Endothelial cell of umbilical vein (primary cell): ENCODE measurements at regions not wholly inside any gene's neighbourhood (a gene's known extent, or its start where the extent isn't known, plus 50 kb on each side); places are given as distances from the start of the nearest gene placed in this dataset.

Source experiments
- BruUV-seq: library from RNA; stranded (reverse); fragments of 400-500 nt; replicated peaks from 2 replicates; lab custom pipeline; 2021; lab: Mats Ljungman, UMichigan
- CTCF ChIA-PET: fragments of 300-600, 350-600 bp; sonication (Branson Sonifier 250); formaldehyde crosslinking; loops from one replicate; lab custom pipeline; 2021; ENCODE audit warnings: antibody characterized with exemption, inconsistent platforms; lab: Charles Lee
- POLR2A ChIA-PET: fragments of 300-600, 350-600 bp; sonication (Branson Sonifier 250); formaldehyde crosslinking; loops from one replicate; lab custom pipeline; 2021; ENCODE audit warnings: antibody characterized with exemption, inconsistent platforms; lab: Charles Lee
- DNase-seq: peaks from one replicate; pipeline ENCODE4 v3.0.0-alpha.2; 2011; ENCODE audit warnings: low read depth, low spot score
- FAIRE-seq: peaks from 2 replicates; lab custom pipeline; 2011; peaks lifted over from hg19 to GRCh38; lab: Jason Lieb, UNC
- H2AFZ ChIP-seq: 2 replicates; pipeline ENCODE4 v1.6.0; 2012; ENCODE audit warnings: low read depth, low read length, control low read depth, inconsistent platforms
- H3K27ac ChIP-seq: 2 replicates; pipeline ENCODE4 v1.5.1; 2011; ENCODE audit warnings: low read depth, mild to moderate bottlenecking, control low read depth, low read length, moderate library complexity; ENCODE audit not compliant: insufficient read depth
- H3K27me3 ChIP-seq, 2 experiments: 2 replicates each; pipeline versions ENCODE4 v1.6.0 to v1.6.1; 2011; ENCODE audit warnings: low read length in 2 of 2, mixed read lengths in 1 of 2; ENCODE audit not compliant: control insufficient read depth in 2 of 2, insufficient read depth in 2 of 2
- H3K36me3 ChIP-seq, 2 experiments: 2 replicates in 1 of 2; 3 replicates in 1 of 2; pipeline ENCODE4 v1.5.1; 2011; ENCODE audit warnings: low read length in 2 of 2, mild to moderate bottlenecking in 1 of 2, moderate library complexity in 1 of 2; ENCODE audit not compliant: control insufficient read depth in 2 of 2, insufficient read depth in 2 of 2; ENCODE audit errors: extremely low read depth in 1 of 2
- H3K4me1 ChIP-seq: 3 replicates; pipeline ENCODE4 v1.5.1; 2011; ENCODE audit warnings: mild to moderate bottlenecking, low read length; ENCODE audit not compliant: control insufficient read depth, insufficient read depth; ENCODE audit errors: extremely low read depth
- H3K4me2 ChIP-seq: 2 replicates; pipeline ENCODE4 v1.6.1; 2011; ENCODE audit warnings: low read length, control low read depth, mixed read lengths; ENCODE audit not compliant: insufficient read depth
- H3K4me3 ChIP-seq, 3 experiments: fragments of 200-600 bp in 1 of 3; sonication (generic), shearing (Covaris generic) in 1 of 3; replicated peaks in 1 of 3; 2 replicates each; pipeline ENCODE4 v1.5.1; 2011 to 2016; ENCODE audit warnings: control low read depth in 3 of 3, low read length in 3 of 3, mild to moderate bottlenecking in 2 of 3, inconsistent platforms in 1 of 3, low read depth in 1 of 3, moderate library complexity in 1 of 3; ENCODE audit not compliant: insufficient read depth in 1 of 3
- H3K79me2 ChIP-seq: 2 replicates; pipeline ENCODE4 v1.6.0; 2012; ENCODE audit warnings: low read length, inconsistent platforms; ENCODE audit not compliant: control insufficient read depth, insufficient read depth
- H3K9ac ChIP-seq: replicated peaks from 2 replicates; pipeline ENCODE3; 2011; ENCODE audit warnings: low read length, control low read depth; ENCODE audit not compliant: insufficient read depth; ENCODE audit errors: extremely low read depth
- H3K9me1 ChIP-seq: replicated peaks from 3 replicates; pipeline ENCODE4 v1.6.0; 2011; ENCODE audit warnings: mild to moderate bottlenecking, low read length; ENCODE audit not compliant: control insufficient read depth, insufficient read depth; ENCODE audit errors: extremely low read depth
- H3K9me3 ChIP-seq: replicated peaks from 2 replicates; pipeline ENCODE4 v1.5.1; 2012; ENCODE audit warnings: low read length, inconsistent platforms; ENCODE audit not compliant: control insufficient read depth, insufficient read depth
- H4K20me1 ChIP-seq: replicated peaks from 2 replicates; pipeline ENCODE3; 2011; ENCODE audit warnings: mild to moderate bottlenecking, low read length; ENCODE audit not compliant: control insufficient read depth, insufficient read depth; ENCODE audit errors: extremely low read depth
- EZH2 ChIP-seq: IDR thresholded peaks from 2 replicates; pipeline ENCODE4 v1.6.1; 2012; ENCODE audit warnings: borderline replicate concordance, low read depth, mild to moderate bottlenecking, moderate library complexity, low read length, inconsistent platforms; ENCODE audit not compliant: severe bottlenecking
- FOS ChIP-seq: IDR thresholded peaks from 2 replicates; pipeline ENCODE4 v1.6.1; 2011; ENCODE audit warnings: mild to moderate bottlenecking, low read length, moderate library complexity, borderline replicate concordance; ENCODE audit not compliant: insufficient read depth
- GATA2 ChIP-seq: IDR thresholded peaks from 2 replicates; pipeline ENCODE4 v1.7.0; 2011; ENCODE audit warnings: low read depth, mild to moderate bottlenecking, moderate library complexity, mixed read lengths, low read length; ENCODE audit not compliant: insufficient read length, insufficient read depth
- JUN ChIP-seq: IDR thresholded peaks from 2 replicates; pipeline ENCODE4 v1.6.1; 2011; ENCODE audit warnings: borderline replicate concordance, low read depth; ENCODE audit not compliant: insufficient read length, insufficient read depth
- MYC ChIP-seq: IDR thresholded peaks from one replicate; pipeline ENCODE4 v1.6.1; 2011; ENCODE audit warnings: mild to moderate bottlenecking, low read depth, low read length
- POLR2A ChIP-seq: IDR thresholded peaks from 2 replicates; pipeline ENCODE4 v1.6.1; 2012; ENCODE audit warnings: low read depth, mild to moderate bottlenecking, control low read depth, low read length
- POLR2AphosphoS5 ChIP-seq: IDR thresholded peaks from 2 replicates; pipeline ENCODE4 v1.6.1; 2012; ENCODE audit warnings: low read depth, mild to moderate bottlenecking, control low read depth, low read length, moderate library complexity; ENCODE audit not compliant: insufficient read depth
- dilution Hi-C: fragments of 300-500 bp; cut with MboI; formaldehyde crosslinking; loops from one replicate; pipeline ENCODE4 v1.15.0; 2019; ENCODE audit warnings: low sequenced_read_pairs; ENCODE audit not compliant: extremely low pct_ligation_motif_present
- intact Hi-C: fragments of 100-400 bp; cut with micrococcal nuclease; formaldehyde crosslinking; loops from one replicate; pipeline ENCODE4 v1.10.0; 2022
- TF ChIP-seq, protein P1 (sequence below): IDR thresholded peaks from 2 replicates; pipeline ENCODE4 v1.6.1; 2011; ENCODE audit not compliant: insufficient read depth, insufficient read length
- TF ChIP-seq, protein P2 (sequence below), 2 donors: IDR thresholded peaks; 1 replicate in 1 of 2; 2 replicates in 1 of 2; pipeline ENCODE4 v1.5.1; 2011; ENCODE audit warnings: low read length in 2 of 2, mild to moderate bottlenecking in 2 of 2, moderate library complexity in 2 of 2, control low read depth in 1 of 2, inconsistent platforms in 1 of 2, low read depth in 1 of 2; ENCODE audit not compliant: insufficient read depth in 1 of 2; ENCODE audit errors: extremely low read depth in 1 of 2

DNA sequence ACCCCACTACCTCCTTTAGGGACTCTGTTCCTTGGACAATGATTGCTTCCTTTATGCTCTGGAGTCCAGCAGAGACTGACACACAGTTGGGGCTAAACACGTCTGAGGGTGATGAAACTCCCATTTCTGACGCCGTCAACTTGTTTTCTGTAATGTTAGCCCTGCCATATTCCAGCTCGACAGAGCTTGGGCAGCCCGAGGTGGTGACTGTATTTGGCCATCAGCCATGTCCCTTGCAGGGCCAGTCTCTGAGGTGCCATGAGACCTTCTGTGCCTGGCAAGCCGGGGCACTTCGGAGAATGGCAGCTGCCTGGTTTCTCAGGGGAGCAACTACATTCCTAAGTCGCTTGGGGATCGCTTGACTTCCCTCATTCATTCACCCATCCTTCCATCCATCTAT is 278.9 kb upstream of the TNRC6C start:
- Histone ChIP-seq H4K20me1 (no peaks in the 10 kb centered on the region), H3K36me3 (no peaks in the 10 kb centered on the region), H3K27me3 (peaks cover 0 to 2% of the 10 kb centered on the region in 2 experiments), H3K9me3 (no peaks in the 10 kb centered on the region), H3K4me1 (no peaks in the 10 kb centered on the region), H3K9ac (no peak overlapping the region), H3K27ac (no peak overlapping the region), H3K4me3 (no peak overlapping the region), H3K79me2 (no peaks in the 10 kb centered on the region), H2AFZ (no peak overlapping the region), H3K4me2 (no peak overlapping the region), H3K9me1 (no peaks in the 10 kb centered on the region)
- no peak for TF ChIP-seq EZH2
- TF ChIP-seq POLR2A, result no peak
- no peak for TF ChIP-seq POLR2AphosphoS5
- TF ChIP-seq JUN, result no peak
- no peak for TF ChIP-seq FOS
- TF ChIP-seq, protein P1, sequence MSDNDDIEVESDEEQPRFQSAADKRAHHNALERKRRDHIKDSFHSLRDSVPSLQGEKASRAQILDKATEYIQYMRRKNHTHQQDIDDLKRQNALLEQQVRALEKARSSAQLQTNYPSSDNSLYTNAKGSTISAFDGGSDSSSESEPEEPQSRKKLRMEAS, result no peak
- no peak for TF ChIP-seq MYC
- no peak for TF ChIP-seq GATA2
- TF ChIP-seq, protein P2, sequence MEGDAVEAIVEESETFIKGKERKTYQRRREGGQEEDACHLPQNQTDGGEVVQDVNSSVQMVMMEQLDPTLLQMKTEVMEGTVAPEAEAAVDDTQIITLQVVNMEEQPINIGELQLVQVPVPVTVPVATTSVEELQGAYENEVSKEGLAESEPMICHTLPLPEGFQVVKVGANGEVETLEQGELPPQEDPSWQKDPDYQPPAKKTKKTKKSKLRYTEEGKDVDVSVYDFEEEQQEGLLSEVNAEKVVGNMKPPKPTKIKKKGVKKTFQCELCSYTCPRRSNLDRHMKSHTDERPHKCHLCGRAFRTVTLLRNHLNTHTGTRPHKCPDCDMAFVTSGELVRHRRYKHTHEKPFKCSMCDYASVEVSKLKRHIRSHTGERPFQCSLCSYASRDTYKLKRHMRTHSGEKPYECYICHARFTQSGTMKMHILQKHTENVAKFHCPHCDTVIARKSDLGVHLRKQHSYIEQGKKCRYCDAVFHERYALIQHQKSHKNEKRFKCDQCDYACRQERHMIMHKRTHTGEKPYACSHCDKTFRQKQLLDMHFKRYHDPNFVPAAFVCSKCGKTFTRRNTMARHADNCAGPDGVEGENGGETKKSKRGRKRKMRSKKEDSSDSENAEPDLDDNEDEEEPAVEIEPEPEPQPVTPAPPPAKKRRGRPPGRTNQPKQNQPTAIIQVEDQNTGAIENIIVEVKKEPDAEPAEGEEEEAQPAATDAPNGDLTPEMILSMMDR (IDR thresholded peaks at IDR 0.05; ENCODE audit: extremely low read depth in 1 of 2, insufficient read depth in 1 of 2, low read depth in 1 of 2, low read length in 2 of 2), result no peak
- FAIRE-seq, result no peak
- intact Hi-C loops, result no loop called here
- dilution Hi-C loops, result no loop called here
- no peak for DNase-seq
- ChIA-PET POLR2A (no interaction called here), CTCF (no interaction called here)
- no TSS peak for BruUV-seq
